NCI-H82 treated with DMSO at 0.1 percent for 48 hours (cell line): ENCODE measurements at regions not wholly inside any gene's neighbourhood (a gene's known extent, or its start where the extent isn't known, plus 50 kb on each side); places are given as distances from the start of the nearest gene placed in this dataset.
"Not testable (repeated sequence)": the region's sequence is repeated elsewhere in the genome, so short reads cannot be mapped to it uniquely, and the experiment has no call there.

ENCODE experiments used
- DNase-seq: peaks from one replicate; lab custom pipeline; 2025; ENCODE audit not compliant: unreplicated experiment; lab: John Stamatoyannopoulos, UW

- not testable (repeated sequence) for DNase-seq
Measured at GRCh38 chr2:111552625-111553024, 331.4 kb downstream of the ANAPC1 start.

- not testable (repeated sequence) for DNase-seq
Measured at GRCh38 chr2:111559301-111559700, 324.7 kb downstream of the ANAPC1 start.

- DNase-seq: not testable (repeated sequence)
Measured at GRCh38 chr2:111559814-111560213, 324.2 kb downstream of the ANAPC1 start.

- DNase-seq: not testable (repeated sequence)
Measured at GRCh38 chr2:111566068-111566467, 317.9 kb downstream of the ANAPC1 start.

- DNase-seq: not testable (repeated sequence)
Measured at GRCh38 chr2:111567233-111567632, 316.8 kb downstream of the ANAPC1 start.

- DNase-seq: not testable (repeated sequence)
Measured at GRCh38 chr2:111569356-111570199, 314.4 kb downstream of the ANAPC1 start.

- not testable (repeated sequence) for DNase-seq
Measured at GRCh38 chr2:111570300-111571114, 313.5 kb downstream of the ANAPC1 start.

- DNase-seq: not testable (repeated sequence)
Measured at GRCh38 chr2:111574803-111575202, 309.2 kb downstream of the ANAPC1 start.

GRCh38 chr2:111577154-111577885, 306.7 kb downstream of the ANAPC1 start:
- DNase-seq: not testable (repeated sequence)

- DNase-seq: not testable (repeated sequence)
Measured at GRCh38 chr2:111579500-111580134, 304.4 kb downstream of the ANAPC1 start.

GRCh38 chr2:111580616-111581015, 303.4 kb downstream of the ANAPC1 start:
- not testable (repeated sequence) for DNase-seq

GRCh38 chr2:111582090-111582489, 301.9 kb downstream of the ANAPC1 start:
- not testable (repeated sequence) for DNase-seq

GRCh38 chr2:111583480-111583879, 300.5 kb downstream of the ANAPC1 start:
- not testable (repeated sequence) for DNase-seq

GRCh38 chr2:111584540-111584939, 299.5 kb downstream of the ANAPC1 start:
- DNase-seq: not testable (repeated sequence)

- DNase-seq: not testable (repeated sequence)
Measured at GRCh38 chr2:111584950-111585349, 299.0 kb downstream of the ANAPC1 start.

GRCh38 chr2:111586014-111586413, 298.0 kb downstream of the ANAPC1 start:
- not testable (repeated sequence) for DNase-seq

GRCh38 chr2:111595072-111595471, 288.9 kb downstream of the ANAPC1 start:
- not testable (repeated sequence) for DNase-seq

GRCh38 chr2:111596808-111597705, 286.9 kb downstream of the ANAPC1 start:
- not testable (repeated sequence) for DNase-seq

- not testable (repeated sequence) for DNase-seq
Measured at GRCh38 chr2:111598944-111599343, 285.0 kb downstream of the ANAPC1 start.
